C4-2B (cell line): ENCODE measurements at regions not wholly inside any gene's neighbourhood (a gene's known extent, or its start where the extent isn't known, plus 50 kb on each side); places are given as distances from the start of the nearest gene placed in this dataset.

ENCODE experiments used
- ZFX ChIP-seq: fragments of 450-650 bp; IDR thresholded peaks from 2 replicates; pipeline ENCODE4 v1.6.1; 2017
- TF ChIP-seq, protein P1 (sequence below): fragments of 450-650 bp; conservative IDR thresholded peaks from 2 replicates; pipeline ENCODE4 v1.5.1; 2017; ENCODE audit warnings: mild to moderate bottlenecking

DNA sequence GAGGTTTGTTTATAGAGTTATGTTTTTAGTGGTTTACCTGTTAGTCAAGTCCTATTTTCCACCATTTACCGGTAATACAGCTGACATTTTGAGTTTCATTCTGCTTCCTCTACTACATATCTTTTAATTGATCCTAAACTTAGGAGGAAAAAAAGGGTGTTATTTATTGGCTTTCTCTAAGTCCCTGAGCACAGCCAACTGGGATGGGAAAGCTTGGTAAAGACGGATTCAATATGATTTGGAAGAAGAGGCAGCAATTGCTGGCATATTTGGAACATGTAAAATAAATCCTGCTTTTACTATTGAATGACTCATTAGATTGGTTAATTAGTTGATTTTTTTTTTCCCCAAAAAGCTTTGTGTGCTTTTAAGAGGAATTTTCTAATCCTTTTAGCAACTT, 475.7 kb downstream of the PRKD1 start:
- TF ChIP-seq, protein P1, sequence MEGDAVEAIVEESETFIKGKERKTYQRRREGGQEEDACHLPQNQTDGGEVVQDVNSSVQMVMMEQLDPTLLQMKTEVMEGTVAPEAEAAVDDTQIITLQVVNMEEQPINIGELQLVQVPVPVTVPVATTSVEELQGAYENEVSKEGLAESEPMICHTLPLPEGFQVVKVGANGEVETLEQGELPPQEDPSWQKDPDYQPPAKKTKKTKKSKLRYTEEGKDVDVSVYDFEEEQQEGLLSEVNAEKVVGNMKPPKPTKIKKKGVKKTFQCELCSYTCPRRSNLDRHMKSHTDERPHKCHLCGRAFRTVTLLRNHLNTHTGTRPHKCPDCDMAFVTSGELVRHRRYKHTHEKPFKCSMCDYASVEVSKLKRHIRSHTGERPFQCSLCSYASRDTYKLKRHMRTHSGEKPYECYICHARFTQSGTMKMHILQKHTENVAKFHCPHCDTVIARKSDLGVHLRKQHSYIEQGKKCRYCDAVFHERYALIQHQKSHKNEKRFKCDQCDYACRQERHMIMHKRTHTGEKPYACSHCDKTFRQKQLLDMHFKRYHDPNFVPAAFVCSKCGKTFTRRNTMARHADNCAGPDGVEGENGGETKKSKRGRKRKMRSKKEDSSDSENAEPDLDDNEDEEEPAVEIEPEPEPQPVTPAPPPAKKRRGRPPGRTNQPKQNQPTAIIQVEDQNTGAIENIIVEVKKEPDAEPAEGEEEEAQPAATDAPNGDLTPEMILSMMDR: no peak
- TF ChIP-seq ZFX: no peak
